A549 (cell line): ENCODE measurements at regions not wholly inside any gene's neighbourhood (a gene's known extent, or its start where the extent isn't known, plus 50 kb on each side); places are given as distances from the start of the nearest gene placed in this dataset.

Experiments
- ATAC-seq, 2 experiments: fragments of 200-7000 bp in 1 of 2; fragments of >200 bp in 1 of 2; cut with Nextera tagmentation in 1 of 2; cut with Tn5 transposase in 1 of 2; 3 replicates each; pipeline versions ENCODE4 v1.8.0 to v1.9.1; 2018 to 2020; ENCODE audit warnings: mild to moderate bottlenecking in 1 of 2, moderate library complexity in 1 of 2
- CTCF ChIA-PET: fragments of 300-600 bp; sonication (Branson Sonifier 250); formaldehyde crosslinking; extraction: SDS; loops from one replicate; lab custom pipeline; 2021; ENCODE audit warnings: antibody characterized with exemption, inconsistent platforms; lab: Yijun Ruan, JAX
- POLR2A ChIA-PET: fragments of 350-600 bp; formaldehyde crosslinking; extraction: SDS; loops from one replicate; lab custom pipeline; 2021; ENCODE audit warnings: antibody characterized with exemption, inconsistent platforms; lab: Yijun Ruan, JAX
- DNase-seq, 2 experiments: peaks; one replicate each; pipeline versions ENCODE4 v3.0.0 to v3.0.0-alpha.2; 2011 to 2016; ENCODE audit warnings: low read depth in 1 of 2, low spot score in 1 of 2
- FAIRE-seq: peaks from 2 replicates; lab custom pipeline; 2011; peaks lifted over from hg19 to GRCh38; lab: Jason Lieb, UNC
- H3K27ac ChIP-seq, 2 experiments: fragments of >200 bp; sonication (Bioruptor Twin); formaldehyde crosslinking; 3 replicates each; pipeline ENCODE4 v1.5.1; 2016 to 2017
- H3K4me1 ChIP-seq: fragments of >200 bp; sonication (Bioruptor Twin); formaldehyde crosslinking; 3 replicates; pipeline ENCODE4 v1.6.1; 2016
- H3K4me2 ChIP-seq: fragments of >200 bp; sonication (Bioruptor Twin); formaldehyde crosslinking; 3 replicates; pipeline ENCODE4 v1.6.1; 2016
- H3K4me3 ChIP-seq: fragments of >200 bp; sonication (Bioruptor Twin); formaldehyde crosslinking; 3 replicates; pipeline ENCODE4 v1.5.1; 2016
- H3K9me3 ChIP-seq: fragments of >200 bp; sonication (Bioruptor Twin); formaldehyde crosslinking; 3 replicates; pipeline ENCODE4 v1.6.1; 2016
- BCL3 ChIP-seq: fragments of >200 bp; sonication (Bioruptor Twin); formaldehyde crosslinking; IDR thresholded peaks from 3 replicates; pipeline ENCODE4 v1.6.1; 2016
- BHLHE40 ChIP-seq: IDR thresholded peaks from 2 replicates; pipeline ENCODE4 v1.6.1; 2012; ENCODE audit warnings: low read depth, low read length, inconsistent platforms
- CBX8 ChIP-seq: fragments of 200-600 bp; sonication (generic); IDR thresholded peaks from 2 replicates; pipeline ENCODE4 v1.6.1; 2016
- CEBPB ChIP-seq, 2 experiments: fragments of >200 bp in 1 of 2; sonication (Bioruptor Twin) in 1 of 2; formaldehyde crosslinking in 1 of 2; IDR thresholded peaks; 2 replicates each; pipeline ENCODE4 v1.6.1; 2012 to 2016
- CHD2 ChIP-seq: fragments of 150-350 bp; IDR thresholded peaks from 2 replicates; pipeline ENCODE4 v1.6.1; 2014; ENCODE audit warnings: low read length; ENCODE audit not compliant: partially characterized antibody
- CHD4 ChIP-seq: fragments of 200-600 bp; sonication (generic); IDR thresholded peaks from 2 replicates; pipeline ENCODE4 v1.6.1; 2016; ENCODE audit warnings: antibody characterized with exemption, mild to moderate bottlenecking, borderline replicate concordance
- CTCF ChIP-seq: fragments of >200 bp; sonication (Bioruptor Twin); formaldehyde crosslinking; IDR thresholded peaks from 3 replicates; pipeline ENCODE4 v1.5.1; 2016
- E2F6 ChIP-seq: IDR thresholded peaks from 2 replicates; pipeline ENCODE4 v1.6.1; 2012; ENCODE audit warnings: low read depth, borderline replicate concordance
- EP300 ChIP-seq, 2 experiments: fragments of >200 bp; sonication (Bioruptor Twin); formaldehyde crosslinking; IDR thresholded peaks; 2 replicates in 1 of 2; 3 replicates in 1 of 2; pipeline ENCODE4 v1.6.1; 2016 to 2017
- ESRRA ChIP-seq: fragments of 150-350 bp; IDR thresholded peaks from 2 replicates; pipeline ENCODE4 v1.6.1; 2014; ENCODE audit warnings: mild to moderate bottlenecking, low read length, borderline replicate concordance
- FOSB ChIP-seq: fragments of 250-450 bp; sonication (Bioruptor Pico); IDR thresholded peaks from 2 replicates; pipeline ENCODE4 v1.5.0; 2020; ENCODE audit warnings: mild to moderate bottlenecking, moderate library complexity
- FOSL2 ChIP-seq, 2 experiments: fragments of 450-650 bp in 1 of 2; fragments of >200 bp in 1 of 2; sonication (Bioruptor Twin) in 1 of 2; formaldehyde crosslinking; IDR thresholded peaks; 2 replicates each; pipeline versions ENCODE4 v1.5.0 to v1.6.1; 2016 to 2020; ENCODE audit warnings: mild to moderate bottlenecking in 1 of 2, moderate library complexity in 1 of 2
- HES2 ChIP-seq: fragments of >200 bp; sonication (Bioruptor Twin); formaldehyde crosslinking; IDR thresholded peaks from 2 replicates; pipeline ENCODE4 v1.6.1; 2016
- HEYL ChIP-seq: fragments of 250-450 bp; sonication (Bioruptor Pico); IDR thresholded peaks from 2 replicates; pipeline ENCODE4 v1.8.0; 2021; ENCODE audit warnings: mild to moderate bottlenecking, moderate library complexity
- HOXA7 ChIP-seq: fragments of 250-450 bp; sonication (Bioruptor Pico); IDR thresholded peaks from 2 replicates; pipeline ENCODE4 v1.5.0; 2020; ENCODE audit warnings: mild to moderate bottlenecking, moderate library complexity
- HOXB13 ChIP-seq: fragments of 250-450 bp; sonication (Bioruptor Pico); IDR thresholded peaks from 2 replicates; pipeline ENCODE4 v1.5.0; 2020; ENCODE audit warnings: low read depth, mild to moderate bottlenecking, moderate library complexity
- HOXB5 ChIP-seq: fragments of 250-450 bp; sonication (Bioruptor Pico); IDR thresholded peaks from 2 replicates; pipeline ENCODE4 v1.5.0; 2020; ENCODE audit warnings: mild to moderate bottlenecking, moderate library complexity
- JUN ChIP-seq, 2 experiments: fragments of >200 bp; sonication (Bioruptor Twin); formaldehyde crosslinking; IDR thresholded peaks; 2 replicates in 1 of 2; 3 replicates in 1 of 2; pipeline ENCODE4 v1.6.1; 2016 to 2017
- KDM1A ChIP-seq: fragments of 200-600 bp; sonication (generic); IDR thresholded peaks from 2 replicates; pipeline ENCODE4 v1.6.1; 2016; ENCODE audit warnings: low read depth, mild to moderate bottlenecking
- KDM5A ChIP-seq: fragments of 200-600 bp; sonication (generic); IDR thresholded peaks from 2 replicates; pipeline ENCODE4 v1.6.1; 2016; ENCODE audit warnings: antibody characterized with exemption, mild to moderate bottlenecking
- MAFK ChIP-seq: fragments of 450-650 bp; IDR thresholded peaks from 2 replicates; pipeline ENCODE4 v1.6.1; 2014; ENCODE audit not compliant: partially characterized antibody
- MYC ChIP-seq: IDR thresholded peaks from 2 replicates; pipeline ENCODE4 v1.6.1; 2012; ENCODE audit warnings: mild to moderate bottlenecking, inconsistent platforms, low read length, improper control_type of control experiment, borderline replicate concordance
- NPAS2 ChIP-seq: fragments of 250-450 bp; sonication (Bioruptor Pico); IDR thresholded peaks from 2 replicates; pipeline ENCODE4 v1.8.0; 2022; ENCODE audit warnings: mild to moderate bottlenecking, moderate library complexity, borderline replicate concordance
- NR3C1 ChIP-seq: fragments of >200 bp; sonication (Bioruptor Twin); formaldehyde crosslinking; IDR thresholded peaks from 3 replicates; pipeline ENCODE4 v1.6.1; 2017
- POLR2AphosphoS2 ChIP-seq: conservative IDR thresholded peaks from 2 replicates; pipeline ENCODE4 v1.6.1; 2012; ENCODE audit warnings: low read length, improper control_type of control experiment, inconsistent platforms
- RAD21 ChIP-seq, 2 experiments: fragments of >200 bp in 1 of 2; sonication (Bioruptor Twin) in 1 of 2; formaldehyde crosslinking in 1 of 2; IDR thresholded peaks in 1 of 2; conservative IDR thresholded peaks in 1 of 2; 2 replicates in 1 of 2; 3 replicates in 1 of 2; pipeline ENCODE4 v1.6.1; 2012 to 2018; ENCODE audit warnings: inconsistent platforms in 1 of 2
- RCOR1 ChIP-seq: fragments of 150-350 bp; IDR thresholded peaks from 2 replicates; pipeline ENCODE4 v1.6.1; 2014; ENCODE audit warnings: antibody characterized with exemption, low read length, low read depth
- RNF2 ChIP-seq: fragments of 200-600 bp; sonication (generic); IDR thresholded peaks from 2 replicates; pipeline ENCODE4 v1.6.1; 2016; ENCODE audit warnings: low read depth, mild to moderate bottlenecking, antibody characterized with exemption, moderate library complexity, borderline replicate concordance
- SMC3 ChIP-seq: fragments of >200 bp; sonication (Bioruptor Twin); formaldehyde crosslinking; IDR thresholded peaks from 3 replicates; pipeline ENCODE4 v1.6.1; 2018; ENCODE audit warnings: inconsistent platforms
- SREBF2 ChIP-seq: fragments of 450-650 bp; IDR thresholded peaks from 2 replicates; pipeline ENCODE4 v1.6.1; 2014; ENCODE audit warnings: mild to moderate bottlenecking, moderate library complexity
- TFCP2L1 ChIP-seq: fragments of 250-450 bp; sonication (Bioruptor Pico); IDR thresholded peaks from 2 replicates; pipeline ENCODE4 v1.5.0; 2021; ENCODE audit warnings: mild to moderate bottlenecking
- USF2 ChIP-seq: fragments of 450-650 bp; IDR thresholded peaks from 2 replicates; pipeline ENCODE4 v1.6.1; 2014; ENCODE audit warnings: antibody characterized with exemption
- ZFP36 ChIP-seq: fragments of 450-650 bp; IDR thresholded peaks from 2 replicates; pipeline ENCODE4 v1.6.1; 2014; ENCODE audit warnings: borderline replicate concordance; ENCODE audit not compliant: partially characterized antibody
- ZNF302 ChIP-seq: fragments of 250-450 bp; sonication (Bioruptor Pico); IDR thresholded peaks from 2 replicates; pipeline ENCODE4 v1.9.0; 2021; ENCODE audit warnings: inconsistent platforms, mild to moderate bottlenecking, moderate library complexity
- WGBS: methylation state at CpG from one replicate; pipeline ENCODE4 v1.1.6; 2017; ENCODE audit errors: missing lambda C conversion rate; 5-methylcytosine and 5-hydroxymethylcytosine counted together

GRCh38 chr9:86822006-86822801, 125.1 kb downstream of the GAS1 start:
- FAIRE-seq (no peak), DNase-seq (no peak), ATAC-seq (no peak)
- TF ChIP-seq KDM1A = no peak
- no peak for TF ChIP-seq ESRRA
- no peak for TF ChIP-seq TFCP2L1 (CRISPR knock-in tag)
- no peak for TF ChIP-seq FOSL2 (IDR thresholded peaks at IDR 0.05)
- TF ChIP-seq FOSL2 (CRISPR knock-in tag; IDR thresholded peaks at IDR 0.05) = no peak
- TF ChIP-seq NR3C1 = no peak
- no peak for TF ChIP-seq RAD21 (conservative IDR thresholded peaks at IDR 0.05 in 1 of 2, IDR thresholded peaks at IDR 0.05 in 1 of 2)
- no peak for TF ChIP-seq MYC
- TF ChIP-seq HEYL (CRISPR knock-in tag) = no peak
- TF ChIP-seq FOSB = no peak
- no peak for TF ChIP-seq HES2
- no peak for TF ChIP-seq HOXB5
- no peak for TF ChIP-seq BCL3
- no peak for TF ChIP-seq CHD2
- no peak for TF ChIP-seq USF2
- no peak for TF ChIP-seq POLR2AphosphoS2
- no peak for TF ChIP-seq CBX8
- no peak for TF ChIP-seq MAFK
- no peak for TF ChIP-seq HOXB13
- ChIA-PET POLR2A (no interaction called here), CTCF (no interaction called here)
- H3K4me1 ChIP-seq = no peaks in the 10 kb centered on the region
- no peak overlapping the region for H3K27ac ChIP-seq
- no peak overlapping the region for H3K4me3 ChIP-seq
- H3K4me2 ChIP-seq = no peak overlapping the region
- no peaks in the 10 kb centered on the region; the same call in 2 of the 3 replicates for H3K9me3 ChIP-seq
- WGBS = 0% methylated on average over 6 of the region's 6 CpGs

GRCh38 chr9:86821006-86821845, 126.1 kb downstream of the GAS1 start:
- ChIA-PET POLR2A (no interaction called here), CTCF (no interaction called here)
- no peaks in the 10 kb centered on the region for H3K4me1 ChIP-seq
- no peak overlapping the region for H3K4me2 ChIP-seq
- H3K4me3 ChIP-seq = no peak overlapping the region
- H3K9me3 ChIP-seq = no peaks in the 10 kb centered on the region; the same call in 2 of the 3 replicates
- DNase-seq = no peak
- no peak overlapping the region for H3K27ac ChIP-seq
- no peak for ATAC-seq
- peak; percentile 67 for FAIRE-seq
- WGBS = 1% methylated on average over 8 of the region's 8 CpGs
- TF ChIP-seq HOXB13 = no peak
- no peak for TF ChIP-seq CEBPB (IDR thresholded peaks at IDR 0.05)
- no peak for TF ChIP-seq BHLHE40
- no peak for TF ChIP-seq JUN (IDR thresholded peaks at IDR 0.05)
- TF ChIP-seq RAD21 (conservative IDR thresholded peaks at IDR 0.05 in 1 of 2, IDR thresholded peaks at IDR 0.05 in 1 of 2) = no peak
- no peak for TF ChIP-seq SREBF2
- no peak for TF ChIP-seq CTCF
- TF ChIP-seq SMC3 = no peak
- TF ChIP-seq EP300 (IDR thresholded peaks at IDR 0.05) = no peak
- TF ChIP-seq RNF2 = no peak
- TF ChIP-seq NPAS2 (CRISPR knock-in tag) = no peak
- TF ChIP-seq E2F6 = no peak
- TF ChIP-seq KDM5A = no peak
- no peak for TF ChIP-seq HOXA7 (CRISPR knock-in tag)
- no peak for TF ChIP-seq ZFP36
- no peak for TF ChIP-seq ZNF302 (CRISPR knock-in tag)
- TF ChIP-seq RCOR1 = no peak
- TF ChIP-seq CHD4 = no peak
